ENCODE measurements at regions not wholly inside any gene's neighbourhood (a gene's known extent, or its start where the extent isn't known, plus 50 kb on each side); places are given as distances from the start of the nearest gene placed in this dataset.
A peak's percentile ranks its signal among the peaks of the same experiment; 100 is the strongest.

GRCh38 chr13:111850458-111850857, 216.5 kb upstream of the SOX1 start:
- H3K27ac Mint-ChIP-seq = no peak overlapping the region
- H3K4me3 Mint-ChIP-seq (ENCODE audit: low read depth) = no peak overlapping the region
- TF ChIP-seq CTCF (IDR thresholded peaks at IDR 0.05; ENCODE audit: unreplicated experiment) = no peak
- H3K9me3 Mint-ChIP-seq (ENCODE audit: low read depth) = peaks cover 5% of the 10 kb centered on the region
- no peak for DNase-seq (ENCODE audit: low spot score, unreplicated experiment)
- H3K27me3 Mint-ChIP-seq = peaks cover 38% of the 10 kb centered on the region
- no peaks in the 10 kb centered on the region for H3K36me3 Mint-ChIP-seq (ENCODE audit: insufficient read depth)
- peaks cover 19% of the 10 kb centered on the region for H3K4me1 Mint-ChIP-seq (ENCODE audit: low read depth)

- Mint-ChIP-seq H3K27ac (no peak overlapping the region), H3K4me1 (ENCODE audit: low read depth) (peaks cover 19% of the 10 kb centered on the region), H3K4me3 (ENCODE audit: low read depth) (no peak overlapping the region), H3K9me3 (ENCODE audit: low read depth) (peaks cover 5% of the 10 kb centered on the region), H3K36me3 (ENCODE audit: insufficient read depth) (no peaks in the 10 kb centered on the region), H3K27me3 (peaks cover 32% of the 10 kb centered on the region)
- DNase-seq (ENCODE audit: low spot score, unreplicated experiment) = no peak
- no peak for TF ChIP-seq CTCF (IDR thresholded peaks at IDR 0.05; ENCODE audit: unreplicated experiment)
These were observed 216.0 kb upstream of the SOX1 start for GRCh38 chr13:111850976-111851375.

GRCh38 chr13:111852725-111853518, 214.0 kb upstream of the SOX1 start:
- Mint-ChIP-seq H3K27ac (peak overlapping the region; percentile 3), H3K4me1 (ENCODE audit: low read depth) (peaks cover 19% of the 10 kb centered on the region), H3K27me3 (peaks cover 23% of the 10 kb centered on the region), H3K36me3 (ENCODE audit: insufficient read depth) (no peaks in the 10 kb centered on the region), H3K4me3 (ENCODE audit: low read depth) (no peak overlapping the region), H3K9me3 (ENCODE audit: low read depth) (peaks cover 5% of the 10 kb centered on the region)
- TF ChIP-seq CTCF (IDR thresholded peaks at IDR 0.05; ENCODE audit: unreplicated experiment) = no peak
- DNase-seq (ENCODE audit: low spot score, unreplicated experiment) = no peak

GRCh38 chr13:111853721-111854120, 213.2 kb upstream of the SOX1 start:
- TF ChIP-seq CTCF (IDR thresholded peaks at IDR 0.05; ENCODE audit: unreplicated experiment) = no peak
- peak overlapping the region; percentile 3 for H3K27ac Mint-ChIP-seq
- H3K36me3 Mint-ChIP-seq (ENCODE audit: insufficient read depth) = no peaks in the 10 kb centered on the region
- H3K4me3 Mint-ChIP-seq (ENCODE audit: low read depth) = no peak overlapping the region
- no peaks in the 10 kb centered on the region for H3K9me3 Mint-ChIP-seq (ENCODE audit: low read depth)
- H3K27me3 Mint-ChIP-seq = peaks cover 18% of the 10 kb centered on the region
- peaks cover 19% of the 10 kb centered on the region for H3K4me1 Mint-ChIP-seq (ENCODE audit: low read depth)
- DNase-seq (ENCODE audit: low spot score, unreplicated experiment) = no peak

- Mint-ChIP-seq H3K27ac (no peak overlapping the region), H3K27me3 (peaks cover 18% of the 10 kb centered on the region), H3K4me3 (ENCODE audit: low read depth) (no peak overlapping the region), H3K9me3 (ENCODE audit: low read depth) (no peaks in the 10 kb centered on the region), H3K4me1 (ENCODE audit: low read depth) (peaks cover 19% of the 10 kb centered on the region), H3K36me3 (ENCODE audit: insufficient read depth) (no peaks in the 10 kb centered on the region)
- TF ChIP-seq CTCF (IDR thresholded peaks at IDR 0.05; ENCODE audit: unreplicated experiment) = no peak
- no peak for DNase-seq (ENCODE audit: low spot score, unreplicated experiment)
These were observed 212.5 kb upstream of the SOX1 start for GRCh38 chr13:111854403-111854802.

All from progenitor cell of endocrine pancreas (in vitro differentiated cells).